Forelimb muscle (tissue), 1 donor: ENCODE measurements at regions not wholly inside any gene's neighbourhood (a gene's known extent, or its start where the extent isn't known, plus 50 kb on each side); places are given as distances from the start of the nearest gene placed in this dataset.

Experiments
- DNase-seq: peaks from one replicate; pipeline ENCODE4 v3.0.0-alpha.2; 2013; ENCODE audit warnings: low read depth

- DNase-seq: no peak
Measured at GRCh38 chr4:183563874-183564273, 59.0 kb downstream of the ING2 start.

GRCh38 chr4:183571350-183571941 lies 66.6 kb downstream of the ING2 start:
- no peak for DNase-seq

GRCh38 chr4:183576701-183577404 lies 72.0 kb downstream of the ING2 start:
- DNase-seq: no peak

GRCh38 chr4:183580370-183580769 lies 75.5 kb downstream of the ING2 start:
- no peak for DNase-seq

- DNase-seq: no peak
Measured at GRCh38 chr4:183580849-183581248, 76.0 kb downstream of the ING2 start.

- DNase-seq: no peak
Measured at GRCh38 chr4:183586824-183587223, 72.2 kb downstream of the RWDD4 start.

GRCh38 chr4:183588169-183588675 lies 70.8 kb downstream of the RWDD4 start:
- DNase-seq: peak; percentile 19

- DNase-seq: no peak
Measured at GRCh38 chr4:183588691-183589090, 70.3 kb downstream of the RWDD4 start.

- DNase-seq: no peak
Measured at GRCh38 chr4:183589461-183590099, 69.4 kb downstream of the RWDD4 start.
